MM.1S (cell line): ENCODE measurements at regions not wholly inside any gene's neighbourhood (a gene's known extent, or its start where the extent isn't known, plus 50 kb on each side); places are given as distances from the start of the nearest gene placed in this dataset.

ENCODE experiments used
- CTCF ChIP-seq: fragments of 300-600 bp; sonication (generic); IDR thresholded peaks from 2 replicates; pipeline ENCODE4 v1.5.1; 2016; ENCODE audit warnings: antibody characterized with exemption, low read length, mixed read lengths
- EZH2 ChIP-seq: fragments of 300-600 bp; sonication (generic); optimal IDR thresholded peaks from 2 replicates; pipeline ENCODE3; 2017; ENCODE audit warnings: low read depth, mild to moderate bottlenecking, antibody characterized with exemption, low read length, mixed read lengths
- EZH2phosphoT487 ChIP-seq: fragments of 300-600 bp; sonication (generic); IDR thresholded peaks from 2 replicates; pipeline ENCODE4 v1.6.1; 2018; ENCODE audit warnings: antibody characterized with exemption, low read length

DNA sequence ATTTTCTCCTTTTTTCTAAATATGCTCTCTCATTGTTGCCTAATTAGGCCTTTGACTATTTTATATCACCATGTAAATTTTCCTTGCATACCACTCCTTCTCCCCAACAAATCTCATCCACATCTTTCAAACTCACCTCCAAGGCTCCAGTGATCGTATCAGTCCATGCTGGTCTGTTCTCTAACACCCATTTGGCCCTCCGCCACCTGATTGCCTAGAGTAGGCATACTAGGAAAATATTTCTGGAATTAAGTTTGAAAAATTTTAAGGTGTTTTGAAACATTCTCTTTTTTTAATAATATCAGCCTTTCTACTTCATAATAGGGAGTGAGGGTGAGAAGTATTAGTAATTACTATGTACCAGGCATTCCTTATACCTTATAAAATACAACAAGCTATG, 473.9 kb downstream of the FGF9 start:
- TF ChIP-seq CTCF (no peak), EZH2 (no peak), EZH2phosphoT487 (no peak)
